CD4-positive, alpha-beta T cell (primary cell): ENCODE measurements at regions not wholly inside any gene's neighbourhood (a gene's known extent, or its start where the extent isn't known, plus 50 kb on each side); places are given as distances from the start of the nearest gene placed in this dataset.

Experiments used
- ATAC-seq: fragments of 200-7000 bp; cut with Tn5 transposase; one replicate; pipeline ENCODE4 v1.10.0; 2022; ENCODE audit warnings: mild to moderate bottlenecking; ENCODE audit not compliant: poor library complexity
- CTCF ChIA-PET: fragments of 350-600 bp; sonication (Branson Sonifier 250); formaldehyde crosslinking; loops from one replicate; lab custom pipeline; 2021; ENCODE audit warnings: antibody characterized with exemption, inconsistent platforms; lab: Charles Lee
- POLR2A ChIA-PET: fragments of 350-600 bp; sonication (Branson Sonifier 250); formaldehyde crosslinking; loops from one replicate; lab custom pipeline; 2021; ENCODE audit warnings: antibody characterized with exemption, inconsistent platforms; lab: Charles Lee
- DNase-seq, 14 experiments: peaks; one replicate each; pipeline ENCODE4 v3.0.0-alpha.2; 2013 to 2020; ENCODE audit warnings: mixed read lengths in 2 of 14
- H3K27ac ChIP-seq, 2 donors: one replicate each; pipeline versions ENCODE4 v1.5.1 to v1.7.0; 2013; ENCODE audit warnings: low read length in 2 of 2, low read depth in 1 of 2, mild to moderate bottlenecking in 1 of 2
- H3K27me3 ChIP-seq, 2 experiments: 1 replicate in 1 of 2; 2 replicates in 1 of 2; pipeline versions ENCODE4 v1.6.1 to v1.7.0; 2013; ENCODE audit warnings: low read length in 2 of 2, control low read depth in 1 of 2, mild to moderate bottlenecking in 1 of 2, moderate library complexity in 1 of 2; ENCODE audit not compliant: insufficient read depth in 2 of 2, control insufficient read depth in 1 of 2
- H3K36me3 ChIP-seq: one replicate; pipeline ENCODE4 v1.6.1; 2013; ENCODE audit warnings: low read length, control low read depth; ENCODE audit not compliant: insufficient read depth
- H3K4me1 ChIP-seq: one replicate; pipeline ENCODE4 v1.6.1; 2013; ENCODE audit warnings: low read length, control low read depth; ENCODE audit not compliant: insufficient read depth
- H3K4me3 ChIP-seq: one replicate; pipeline ENCODE4 v1.5.1; 2013; ENCODE audit warnings: mild to moderate bottlenecking, low read length, moderate library complexity
- H3K9me3 ChIP-seq, 2 experiments: 1 replicate in 1 of 2; 2 replicates in 1 of 2; pipeline versions ENCODE4 v1.6.1 to v1.7.0; 2013; ENCODE audit warnings: low read length in 2 of 2, mild to moderate bottlenecking in 2 of 2, control low read depth in 1 of 2, moderate library complexity in 1 of 2; ENCODE audit not compliant: control insufficient read depth in 1 of 2, insufficient read depth in 1 of 2
- H3K27ac Mint-ChIP-seq: one replicate; pipeline ENCODE4 v1.8.0; 2020; ENCODE audit warnings: mixed read lengths
- H3K27me3 Mint-ChIP-seq: one replicate; pipeline ENCODE4 v1.8.0; 2021; ENCODE audit warnings: mixed read lengths
- H3K36me3 Mint-ChIP-seq: one replicate; pipeline ENCODE4 v1.8.0; 2021; ENCODE audit warnings: low read depth, mixed read lengths
- H3K4me1 Mint-ChIP-seq: one replicate; pipeline ENCODE4 v1.8.0; 2021; ENCODE audit warnings: low read depth, mixed read lengths
- H3K4me3 Mint-ChIP-seq: one replicate; pipeline ENCODE4 v1.8.0; 2020; ENCODE audit warnings: mild to moderate bottlenecking, mixed read lengths
- H3K9me3 Mint-ChIP-seq: one replicate; pipeline ENCODE4 v1.8.0; 2020; ENCODE audit warnings: mixed read lengths
- intact Hi-C, 2 experiments: fragments of 100-400 bp; cut with DNase I in 1 of 2; cut with micrococcal nuclease in 1 of 2; formaldehyde crosslinking; loops; one replicate each; pipeline versions ENCODE4 v1.15.1 to v1.9.0; 2023 to 2025; cut with DNase I, micrococcal nuclease
- TF ChIP-seq, protein P1 (sequence below): fragments of 200-600 bp; IDR thresholded peaks from one replicate; pipeline ENCODE4 v1.8.0; 2022; ENCODE audit warnings: antibody characterized with exemption, mild to moderate bottlenecking

- no peaks in the 10 kb centered on the region for H3K36me3 Mint-ChIP-seq
- no peak overlapping the region for H3K4me3 Mint-ChIP-seq
- TF ChIP-seq, protein P1, sequence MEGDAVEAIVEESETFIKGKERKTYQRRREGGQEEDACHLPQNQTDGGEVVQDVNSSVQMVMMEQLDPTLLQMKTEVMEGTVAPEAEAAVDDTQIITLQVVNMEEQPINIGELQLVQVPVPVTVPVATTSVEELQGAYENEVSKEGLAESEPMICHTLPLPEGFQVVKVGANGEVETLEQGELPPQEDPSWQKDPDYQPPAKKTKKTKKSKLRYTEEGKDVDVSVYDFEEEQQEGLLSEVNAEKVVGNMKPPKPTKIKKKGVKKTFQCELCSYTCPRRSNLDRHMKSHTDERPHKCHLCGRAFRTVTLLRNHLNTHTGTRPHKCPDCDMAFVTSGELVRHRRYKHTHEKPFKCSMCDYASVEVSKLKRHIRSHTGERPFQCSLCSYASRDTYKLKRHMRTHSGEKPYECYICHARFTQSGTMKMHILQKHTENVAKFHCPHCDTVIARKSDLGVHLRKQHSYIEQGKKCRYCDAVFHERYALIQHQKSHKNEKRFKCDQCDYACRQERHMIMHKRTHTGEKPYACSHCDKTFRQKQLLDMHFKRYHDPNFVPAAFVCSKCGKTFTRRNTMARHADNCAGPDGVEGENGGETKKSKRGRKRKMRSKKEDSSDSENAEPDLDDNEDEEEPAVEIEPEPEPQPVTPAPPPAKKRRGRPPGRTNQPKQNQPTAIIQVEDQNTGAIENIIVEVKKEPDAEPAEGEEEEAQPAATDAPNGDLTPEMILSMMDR, result no peak
- no peaks in the 10 kb centered on the region for H3K36me3 ChIP-seq
- peaks cover 5% of the 10 kb centered on the region for H3K27me3 Mint-ChIP-seq
- H3K9me3 Mint-ChIP-seq, result no peaks in the 10 kb centered on the region
- intact Hi-C loops, result no loop called here
- no peaks in the 10 kb centered on the region for H3K4me1 Mint-ChIP-seq
- ATAC-seq (no peak), DNase-seq (no peak)
- CTCF ChIA-PET, result no interaction called here
- peaks cover 0 to 12% of the 10 kb centered on the region in 2 experiments for H3K9me3 ChIP-seq
- no peak overlapping the region for H3K27ac ChIP-seq
- H3K27ac Mint-ChIP-seq, result no peak overlapping the region
- no peaks in the 10 kb centered on the region for H3K27me3 ChIP-seq
- H3K4me1 ChIP-seq, result no peaks in the 10 kb centered on the region
- no peak overlapping the region for H3K4me3 ChIP-seq
- POLR2A ChIA-PET, result no interaction called here
Observed at GRCh38 chr11:115722711-115723110, 218.5 kb upstream of the CADM1 start.

DNA sequence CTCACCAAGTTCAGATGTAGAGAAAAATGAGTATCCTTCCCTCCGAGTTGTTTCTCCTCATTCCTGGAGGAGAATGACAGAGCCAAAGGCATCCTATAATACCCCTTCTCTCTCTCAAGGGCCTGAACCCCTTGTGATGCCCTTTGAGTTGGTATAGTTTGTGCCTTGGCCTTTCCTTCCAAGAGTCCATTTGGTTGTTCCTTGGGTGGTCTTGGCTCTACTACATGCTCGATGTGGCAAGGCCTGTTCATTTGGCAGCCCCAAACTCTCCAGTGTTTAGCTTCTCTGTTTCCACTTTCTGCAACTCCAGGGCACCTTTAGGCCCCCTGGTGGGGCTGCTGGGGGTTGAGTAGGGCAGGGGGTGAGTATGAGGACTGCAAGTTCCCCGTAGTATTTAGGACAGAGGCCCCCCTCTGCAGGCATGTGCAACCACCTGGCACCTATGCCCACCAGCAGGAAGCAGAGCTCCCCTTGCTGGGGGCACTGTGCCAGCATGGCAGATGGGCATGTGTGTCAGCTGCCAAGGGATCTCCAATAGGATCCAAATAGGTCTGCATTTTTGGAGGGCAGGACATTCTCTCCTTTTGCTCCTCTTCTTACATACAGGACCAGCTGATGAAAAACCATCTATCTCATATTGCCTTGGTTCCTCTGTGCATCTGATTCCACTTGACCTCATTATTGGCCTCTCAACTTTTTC lies 217.2 kb upstream of the CADM1 start:
- Histone ChIP-seq H3K4me1 (no peaks in the 10 kb centered on the region), H3K27me3 (no peaks in the 10 kb centered on the region), H3K9me3 (peaks cover 0 to 24% of the 10 kb centered on the region in 2 experiments), H3K4me3 (no peak overlapping the region), H3K27ac (no peak overlapping the region), H3K36me3 (no peaks in the 10 kb centered on the region)
- no peak for ATAC-seq
- ChIA-PET POLR2A (no interaction called here), CTCF (interaction anchor here (1.1 kb wide), 1 partner anchor 15 kb away, joined by 3 read pairs; no protein-coding TSS in a partner anchor)
- Mint-ChIP-seq H3K27ac (no peak overlapping the region), H3K9me3 (no peaks in the 10 kb centered on the region), H3K27me3 (peaks cover 5% of the 10 kb centered on the region), H3K4me1 (no peaks in the 10 kb centered on the region), H3K4me3 (no peak overlapping the region), H3K36me3 (no peaks in the 10 kb centered on the region)
- DNase-seq, result no peak
- intact Hi-C loops, result no loop called here
- TF ChIP-seq, protein P1, result no peak

- Histone ChIP-seq H3K27ac (no peak overlapping the region), H3K27me3 (no peaks in the 10 kb centered on the region), H3K36me3 (no peaks in the 10 kb centered on the region), H3K4me1 (no peaks in the 10 kb centered on the region), H3K9me3 (peaks cover 0 to 24% of the 10 kb centered on the region in 2 experiments), H3K4me3 (no peak overlapping the region)
- Mint-ChIP-seq H3K4me3 (no peak overlapping the region), H3K9me3 (no peaks in the 10 kb centered on the region), H3K36me3 (no peaks in the 10 kb centered on the region), H3K27me3 (peaks cover 2% of the 10 kb centered on the region), H3K27ac (no peak overlapping the region), H3K4me1 (no peaks in the 10 kb centered on the region)
- ATAC-seq (no peak), DNase-seq (no peak)
- intact Hi-C loops, result no loop called here
- TF ChIP-seq, protein P1, result no peak
- ChIA-PET CTCF (interaction anchor here (1.1 kb wide), 1 partner anchor 14 kb away, joined by 3 read pairs; no protein-coding TSS in a partner anchor), POLR2A (no interaction called here)
Observed at GRCh38 chr11:115720602-115721245, 216.5 kb upstream of the CADM1 start.
